Left lung (tissue), 4 donors: ENCODE measurements at regions not wholly inside any gene's neighbourhood (a gene's known extent, or its start where the extent isn't known, plus 50 kb on each side); places are given as distances from the start of the nearest gene placed in this dataset.
"Not testable (repeated sequence)": the region's sequence is repeated elsewhere in the genome, so short reads cannot be mapped to it uniquely, and the experiment has no call there.

Experiments used
- ATAC-seq: fragments of 200-7000 bp; cut with Tn5 transposase; one replicate; pipeline ENCODE4 v1.9.1; 2020; ENCODE audit warnings: moderate library complexity
- DNase-seq, 4 donors: peaks; one replicate each; pipeline ENCODE4 v3.0.0-alpha.2; 2013 to 2020
- H3K27ac ChIP-seq, 2 donors: fragments of 200-600 bp; sonication (generic) in 1 of 2; one replicate each; pipeline versions ENCODE4 v1.5.0 to v1.8.0; 2020 to 2021
- H3K27me3 ChIP-seq, 2 donors: fragments of 200-600 bp; sonication (generic) in 1 of 2; one replicate each; pipeline versions ENCODE4 v1.5.0 to v1.8.0; 2020 to 2021
- H3K36me3 ChIP-seq, 2 donors: fragments of 200-600 bp; sonication (generic) in 1 of 2; one replicate each; pipeline versions ENCODE4 v1.5.0 to v1.8.0; 2020 to 2021
- H3K4me1 ChIP-seq, 2 donors: fragments of 200-600 bp; one replicate each; pipeline ENCODE4 v1.8.0; 2021
- H3K4me3 ChIP-seq, 2 donors: fragments of 200-600 bp; sonication (generic) in 1 of 2; one replicate each; pipeline versions ENCODE4 v1.5.0 to v1.8.0; 2020 to 2021; ENCODE audit warnings: mild to moderate bottlenecking in 1 of 2
- H3K9me3 ChIP-seq, 2 donors: fragments of 200-600 bp; sonication (generic) in 1 of 2; one replicate each; pipeline versions ENCODE4 v1.5.0 to v1.8.0; 2020 to 2021
- CTCF ChIP-seq, 2 donors: fragments of 200-600 bp; sonication (generic) in 1 of 2; IDR thresholded peaks; one replicate each; pipeline versions ENCODE4 v1.5.0 to v1.8.0; 2021; ENCODE audit warnings: antibody characterized with exemption in 2 of 2
- intact Hi-C, 2 donors: fragments of 100-400 bp; cut with DNase I; formaldehyde crosslinking; loops; one replicate each; pipeline versions ENCODE4 v1.11.2 to v1.14.2; 2022
- donor health status: DM: no; HTN: yes; CAD: no.
- donor health status: DM: no; HTN: no; CAD: no.

- DNase-seq (no peak), ATAC-seq (no peak)
- intact Hi-C loops: no loop called here
- H3K4me3 ChIP-seq: no peak overlapping the region
- H3K9me3 ChIP-seq: no peaks in the 10 kb centered on the region
- H3K27ac ChIP-seq: no peak overlapping the region
- H3K27me3 ChIP-seq: no peaks in the 10 kb centered on the region
- TF ChIP-seq CTCF (IDR thresholded peaks at IDR 0.05): no peak
- H3K36me3 ChIP-seq: no peaks in the 10 kb centered on the region
- no peaks in the 10 kb centered on the region for H3K4me1 ChIP-seq
Measured at GRCh38 chr1:64401285-64401684, 68.6 kb upstream of the CACHD1 start.

- Histone ChIP-seq H3K4me3 (no peak overlapping the region), H3K27ac (no peak overlapping the region), H3K9me3 (no peaks in the 10 kb centered on the region), H3K36me3 (no peaks in the 10 kb centered on the region), H3K27me3 (no peaks in the 10 kb centered on the region), H3K4me1 (no peaks in the 10 kb centered on the region)
- DNase-seq (no peak), ATAC-seq (no peak)
- intact Hi-C loops: no loop called here
- no peak for TF ChIP-seq CTCF (IDR thresholded peaks at IDR 0.05)
Measured at GRCh38 chr1:64403331-64403730, 66.6 kb upstream of the CACHD1 start.

GRCh38 chr1:64404202-64404601 is 65.7 kb upstream of the CACHD1 start:
- H3K36me3 ChIP-seq: no peaks in the 10 kb centered on the region
- TF ChIP-seq CTCF (IDR thresholded peaks at IDR 0.05): no peak
- no peaks in the 10 kb centered on the region for H3K9me3 ChIP-seq
- no peak overlapping the region for H3K27ac ChIP-seq
- DNase-seq (no peak), ATAC-seq (no peak)
- intact Hi-C loops: no loop called here
- no peak overlapping the region for H3K4me3 ChIP-seq
- H3K27me3 ChIP-seq: no peaks in the 10 kb centered on the region
- no peaks in the 10 kb centered on the region for H3K4me1 ChIP-seq

- no peak overlapping the region for H3K27ac ChIP-seq
- ATAC-seq: no peak
- H3K4me3 ChIP-seq: no peak overlapping the region
- H3K36me3 ChIP-seq: no peaks in the 10 kb centered on the region
- DNase-seq: no peak
- H3K27me3 ChIP-seq: no peaks in the 10 kb centered on the region
- no peak for TF ChIP-seq CTCF (IDR thresholded peaks at IDR 0.05)
- no peaks in the 10 kb centered on the region for H3K9me3 ChIP-seq
- H3K4me1 ChIP-seq: no peaks in the 10 kb centered on the region
- intact Hi-C loops: no loop called here
Measured at GRCh38 chr1:64405833-64406232, 64.1 kb upstream of the CACHD1 start.

- Histone ChIP-seq H3K4me1 (no peaks in the 10 kb centered on the region), H3K9me3 (no peaks in the 10 kb centered on the region), H3K36me3 (no peaks in the 10 kb centered on the region), H3K4me3 (no peak overlapping the region), H3K27ac (no peak overlapping the region), H3K27me3 (no peaks in the 10 kb centered on the region)
- DNase-seq: no peak
- no peak for TF ChIP-seq CTCF (IDR thresholded peaks at IDR 0.05)
- intact Hi-C loops: no loop called here
- no peak for ATAC-seq
Measured at GRCh38 chr1:64410217-64410616, 59.7 kb upstream of the CACHD1 start.

GRCh38 chr1:64414855-64415546 is 54.9 kb upstream of the CACHD1 start:
- H3K27ac ChIP-seq, ATAC-seq, intact Hi-C loops, H3K27me3 ChIP-seq, H3K4me3 ChIP-seq, H3K9me3 ChIP-seq, H3K4me1 ChIP-seq, DNase-seq, H3K36me3 ChIP-seq: not testable (repeated sequence)
